Colon (tissue), 2 donors: ENCODE measurements at regions not wholly inside any gene's neighbourhood (a gene's known extent, or its start where the extent isn't known, plus 50 kb on each side); places are given as distances from the start of the nearest gene placed in this dataset.

ENCODE experiments used
- FAIRE-seq: peaks from 2 replicates; lab custom pipeline; 2012; peaks lifted over from hg19 to GRCh38; lab: Jason Lieb, UNC
- donor health status: control.
- donor health status: control.

GRCh38 chr5:136811086-136811485 lies 445.7 kb upstream of the TRPC7 start:
- no peak for FAIRE-seq

DNA sequence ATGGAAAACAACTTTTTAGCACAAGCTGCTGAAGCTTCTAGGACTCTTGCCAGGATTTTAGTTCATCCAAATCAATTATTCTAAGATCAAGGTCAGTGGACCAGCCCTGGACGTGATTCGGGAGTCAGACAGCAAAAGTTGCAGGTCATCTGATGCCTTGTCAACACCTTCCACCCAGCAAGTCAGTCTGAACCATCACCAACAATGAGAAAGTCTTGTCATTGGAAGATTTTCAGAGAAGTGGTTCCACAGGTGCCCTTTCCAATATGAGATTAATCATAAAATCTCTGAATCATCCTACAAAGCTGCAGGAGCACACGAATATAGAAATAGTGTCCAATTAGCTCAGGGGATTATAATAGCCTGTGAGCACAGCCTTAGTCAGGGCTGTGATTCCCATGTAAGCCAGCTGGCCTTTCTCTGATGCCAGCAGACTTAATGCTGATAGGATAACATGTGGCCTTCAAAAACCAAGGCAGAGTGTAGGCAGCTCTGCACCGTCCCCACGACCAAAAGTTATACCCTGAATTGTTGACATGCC lies 445.0 kb upstream of the TRPC7 start:
- FAIRE-seq, result no peak

GRCh38 chr5:136809382-136809781 lies 444.0 kb upstream of the TRPC7 start:
- FAIRE-seq, result no peak

DNA sequence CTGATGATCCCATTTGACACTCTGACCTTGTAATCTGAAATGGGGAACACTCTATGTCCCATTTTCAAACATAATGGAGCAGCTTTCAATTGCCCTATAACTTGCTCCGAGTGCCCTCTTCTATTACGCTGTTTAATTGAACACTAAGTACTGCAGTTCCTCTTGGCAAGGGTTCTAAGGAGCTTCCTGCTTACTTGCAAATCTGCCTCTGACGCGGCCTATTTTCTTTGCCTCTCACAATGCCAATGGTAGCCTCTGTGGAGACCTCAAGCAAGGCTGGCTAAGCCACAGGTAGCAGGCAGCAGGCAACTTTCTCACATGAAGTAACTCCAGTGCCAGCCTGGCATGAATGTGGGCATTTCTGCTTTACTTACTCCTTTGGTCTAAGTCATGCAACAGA lies 443.4 kb upstream of the TRPC7 start:
- no peak for FAIRE-seq

GRCh38 chr5:136805466-136805865 lies 440.1 kb upstream of the TRPC7 start:
- no peak for FAIRE-seq

DNA sequence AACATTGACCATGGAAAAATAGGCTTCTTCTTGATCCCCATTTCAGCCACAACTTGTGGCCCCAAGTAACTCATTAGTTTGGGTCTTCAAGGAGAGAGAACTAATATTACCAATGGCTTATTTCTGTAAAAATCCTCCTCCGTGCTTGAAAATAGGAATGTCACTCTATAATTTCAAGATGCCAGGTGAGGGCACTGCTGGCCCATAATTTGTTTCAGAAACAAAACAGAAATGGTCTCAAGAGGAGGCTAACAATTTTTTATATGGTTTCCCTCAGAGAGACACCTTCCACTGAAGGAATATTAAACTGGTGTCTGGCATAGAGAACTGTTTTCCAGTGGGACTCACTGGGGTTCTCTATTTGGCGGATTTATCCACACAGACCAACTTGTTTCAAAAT lies 437.0 kb upstream of the TRPC7 start:
- FAIRE-seq, result no peak

- no peak for FAIRE-seq
These were observed 434.5 kb upstream of the TRPC7 start for GRCh38 chr5:136799806-136800372.

- FAIRE-seq, result no peak
These were observed 428.0 kb upstream of the TRPC7 start for GRCh38 chr5:136793300-136793699.

DNA sequence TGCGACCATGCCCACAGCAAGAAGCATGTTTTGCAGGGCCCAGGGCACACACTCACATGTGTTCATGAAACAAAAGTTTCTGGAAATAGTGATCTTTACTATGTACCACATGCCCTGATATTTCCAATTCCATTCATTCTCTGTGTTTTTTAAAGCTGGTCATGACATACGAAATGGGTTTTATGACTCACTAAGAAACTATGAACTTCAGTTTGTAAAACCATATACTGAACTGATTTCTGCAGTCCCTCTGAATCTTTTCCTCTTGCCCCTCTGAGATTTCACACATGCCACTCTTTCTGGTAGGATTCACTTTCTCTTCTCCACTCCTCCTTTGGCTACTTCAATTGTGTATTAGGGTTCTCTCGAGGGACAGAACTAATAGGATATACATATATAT lies 416.1 kb upstream of the TRPC7 start:
- FAIRE-seq, result no peak

- FAIRE-seq, result no peak
These were observed 415.2 kb upstream of the TRPC7 start for GRCh38 chr5:136780518-136780917.

DNA sequence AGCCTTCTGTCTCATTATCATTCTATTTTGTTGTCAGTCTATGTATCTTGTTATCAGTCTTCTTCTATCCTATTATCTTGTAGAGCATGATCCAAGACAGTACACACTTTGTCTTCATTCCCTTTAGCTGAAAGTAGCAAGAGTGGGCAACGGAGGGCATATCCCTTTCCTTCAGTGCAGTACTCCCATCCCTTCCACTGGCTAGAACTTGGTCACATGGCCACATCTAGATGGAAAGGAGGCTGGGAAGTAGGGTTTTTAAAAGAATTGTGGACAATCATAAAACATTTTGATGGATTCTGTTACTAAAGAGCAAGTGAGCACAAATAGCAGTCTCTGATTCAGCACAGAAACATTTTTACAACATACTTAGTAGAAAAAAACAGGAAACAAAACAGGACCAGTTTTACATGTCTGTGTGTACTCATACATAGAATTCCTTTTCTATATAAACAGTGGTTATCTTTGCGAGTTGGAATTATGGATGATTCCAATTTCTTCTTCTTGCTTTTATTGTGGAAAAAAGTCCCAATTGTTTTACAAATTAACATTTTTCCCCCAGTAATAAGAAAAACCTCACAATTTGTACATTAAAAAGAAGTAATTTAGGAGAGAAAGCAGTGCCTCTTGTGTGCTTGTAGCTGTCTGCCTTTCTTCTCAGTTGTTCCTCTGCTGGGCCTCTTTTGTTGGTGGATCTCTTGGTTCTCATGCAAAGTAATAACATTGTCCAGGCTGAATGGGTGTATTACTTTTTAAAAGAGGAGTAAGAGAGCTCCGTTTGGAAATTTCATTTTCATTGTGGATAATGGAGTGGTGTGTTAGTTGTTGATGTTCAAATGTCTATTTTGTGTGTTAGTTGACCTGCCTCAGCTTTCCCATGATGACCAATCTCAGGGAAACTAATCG lies 410.9 kb upstream of the TRPC7 start:
- no peak for FAIRE-seq

GRCh38 chr5:136772491-136772890 lies 407.1 kb upstream of the TRPC7 start:
- FAIRE-seq, result no peak

GRCh38 chr5:136769900-136770684 lies 404.7 kb upstream of the TRPC7 start:
- FAIRE-seq, result no peak

DNA sequence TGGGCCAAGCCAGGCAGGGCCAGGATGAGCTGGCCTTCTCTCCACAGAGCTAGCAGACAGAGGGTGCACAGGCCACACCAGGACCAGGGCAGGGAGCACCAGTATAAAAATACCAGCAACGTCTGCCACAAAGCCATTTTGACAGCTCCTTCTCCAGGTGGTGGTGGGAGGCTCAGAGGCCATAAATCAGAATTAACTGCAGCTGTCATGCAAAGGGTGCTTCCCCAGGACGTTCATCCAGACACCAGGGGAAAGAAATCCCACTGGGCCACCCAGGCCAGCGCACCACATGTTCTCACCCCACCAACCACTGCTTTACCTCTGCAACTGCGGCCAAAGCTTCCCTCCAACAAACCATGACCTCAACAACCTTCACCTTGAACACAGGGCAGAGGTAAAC lies 403.7 kb upstream of the TRPC7 start:
- no peak for FAIRE-seq

- no peak for FAIRE-seq
These were observed 403.1 kb upstream of the TRPC7 start for GRCh38 chr5:136768457-136768856.

DNA sequence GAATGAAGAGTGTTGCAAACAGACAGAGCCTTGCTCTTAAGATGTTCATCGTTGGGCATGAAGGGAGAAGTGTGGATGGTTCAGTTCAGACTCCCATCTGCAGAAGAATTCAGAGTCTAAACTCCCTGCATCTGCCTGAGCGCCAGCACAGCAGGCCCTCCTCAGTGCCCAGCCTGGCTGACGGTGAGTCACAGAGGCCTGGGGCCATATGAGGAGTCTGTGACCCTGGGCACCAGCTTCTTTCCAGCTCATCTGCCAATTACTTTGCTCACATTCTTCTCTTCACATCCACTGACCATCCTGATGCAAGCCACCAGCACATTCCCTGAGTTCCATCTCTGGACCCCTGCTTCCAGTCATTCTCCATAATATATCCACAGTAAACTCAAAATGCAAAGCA lies 401.1 kb upstream of the TRPC7 start:
- FAIRE-seq, result no peak

GRCh38 chr5:136764601-136765000 lies 399.3 kb upstream of the TRPC7 start:
- FAIRE-seq, result no peak

GRCh38 chr5:136763548-136763947 lies 398.2 kb upstream of the TRPC7 start:
- no peak for FAIRE-seq

DNA sequence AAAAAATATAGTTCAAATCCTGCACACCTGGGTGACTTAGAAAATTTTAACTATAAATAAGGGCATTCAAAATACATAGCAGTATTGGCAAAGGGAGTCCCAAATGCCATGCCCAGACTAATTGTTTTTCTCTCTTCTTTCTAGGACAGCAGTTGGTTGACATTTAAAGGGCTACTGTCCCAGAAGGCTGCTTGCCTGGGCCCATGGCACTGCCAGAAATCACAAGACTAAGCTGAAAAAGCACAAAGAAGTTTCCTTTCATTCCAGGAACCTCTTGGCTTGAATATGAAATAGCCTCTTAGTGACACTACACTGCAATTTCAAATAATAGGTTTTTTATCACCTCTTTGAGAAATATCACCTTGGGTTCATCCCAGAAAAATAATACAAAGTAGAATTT lies 388.9 kb upstream of the TRPC7 start:
- no peak for FAIRE-seq

GRCh38 chr5:136750224-136750862 lies 385.0 kb upstream of the TRPC7 start:
- FAIRE-seq, result no peak

DNA sequence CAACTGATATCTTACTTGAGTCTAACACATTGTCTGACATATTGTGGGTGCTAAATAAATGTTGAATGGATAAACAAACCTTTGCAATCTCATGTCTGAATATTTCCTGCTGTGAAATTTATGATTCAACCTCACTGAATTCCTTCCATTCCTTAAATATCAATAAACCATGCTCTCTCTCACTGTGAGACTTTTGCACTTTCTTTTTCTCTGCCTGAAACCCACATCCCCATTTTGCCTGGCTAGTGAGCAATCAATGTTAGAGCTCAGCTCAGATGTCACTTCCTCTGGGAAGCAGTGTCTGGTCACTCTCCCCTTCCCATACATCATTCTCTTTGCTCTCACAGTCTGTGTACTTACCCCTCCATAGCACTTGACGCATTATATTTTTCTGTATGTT lies 383.7 kb upstream of the TRPC7 start:
- FAIRE-seq, result no peak

DNA sequence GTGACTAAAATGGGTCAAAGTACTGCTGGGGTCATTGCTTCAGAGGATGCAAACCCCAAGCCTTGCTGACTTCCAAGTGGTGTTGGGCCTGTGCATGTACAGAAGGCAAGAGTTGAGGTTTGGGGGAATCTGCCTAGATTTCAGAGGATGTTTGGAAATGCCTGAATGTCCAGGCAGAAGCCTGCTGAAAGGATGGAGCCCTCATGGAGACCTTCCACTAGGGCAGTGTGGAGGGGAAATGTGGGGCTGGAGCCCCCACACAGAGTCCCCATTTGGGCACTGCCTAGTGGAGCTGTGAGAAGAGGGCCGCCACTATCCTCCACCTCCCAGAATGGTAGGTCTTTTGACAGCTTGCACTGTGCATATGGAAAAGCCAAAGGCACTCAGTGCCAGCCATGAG lies 377.7 kb upstream of the TRPC7 start:
- no peak for FAIRE-seq
